Erythroblast (primary cell): ENCODE measurements at regions not wholly inside any gene's neighbourhood (a gene's known extent, or its start where the extent isn't known, plus 50 kb on each side); places are given as distances from the start of the nearest gene placed in this dataset.

Experiments
- GATA1 ChIP-seq: IDR thresholded peaks from 2 replicates; pipeline ENCODE4 v1.6.1; 2011; ENCODE audit warnings: low read depth, mild to moderate bottlenecking, control low read depth, low read length, moderate library complexity
- POLR2A ChIP-seq: IDR thresholded peaks from 2 replicates; pipeline ENCODE4 v1.6.1; 2011; ENCODE audit warnings: mild to moderate bottlenecking, low read length

DNA sequence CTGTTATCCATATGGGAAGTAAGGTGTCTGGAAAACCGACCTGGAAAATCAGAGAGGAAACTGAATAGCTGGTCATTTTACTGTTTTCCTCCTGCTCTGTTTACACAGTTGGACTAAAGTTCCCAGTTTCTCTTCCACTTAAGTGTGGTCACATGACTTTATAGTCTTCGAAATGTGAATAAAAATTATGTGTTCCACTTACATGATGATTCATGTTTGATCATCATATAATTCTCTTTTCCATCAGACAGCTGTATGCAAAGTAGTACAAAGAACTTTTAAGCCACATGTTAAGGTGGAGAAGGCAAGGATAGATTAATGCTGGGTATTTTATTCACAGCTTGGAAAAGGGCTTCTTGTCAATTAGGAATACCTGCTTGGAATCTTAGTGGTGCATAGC is 525.5 kb upstream of the BCHE start:
- no peak for TF ChIP-seq POLR2A
- no peak for TF ChIP-seq GATA1
